GM19035 (cell line): ENCODE measurements at regions not wholly inside any gene's neighbourhood (a gene's known extent, or its start where the extent isn't known, plus 50 kb on each side); places are given as distances from the start of the nearest gene placed in this dataset.

Experiments used
- ATAC-seq: cut with Tn5 transposase; IDR thresholded peaks from one replicate; pipeline ENCODE4 v1.9.1; 2021; ENCODE audit not compliant: unreplicated experiment

DNA sequence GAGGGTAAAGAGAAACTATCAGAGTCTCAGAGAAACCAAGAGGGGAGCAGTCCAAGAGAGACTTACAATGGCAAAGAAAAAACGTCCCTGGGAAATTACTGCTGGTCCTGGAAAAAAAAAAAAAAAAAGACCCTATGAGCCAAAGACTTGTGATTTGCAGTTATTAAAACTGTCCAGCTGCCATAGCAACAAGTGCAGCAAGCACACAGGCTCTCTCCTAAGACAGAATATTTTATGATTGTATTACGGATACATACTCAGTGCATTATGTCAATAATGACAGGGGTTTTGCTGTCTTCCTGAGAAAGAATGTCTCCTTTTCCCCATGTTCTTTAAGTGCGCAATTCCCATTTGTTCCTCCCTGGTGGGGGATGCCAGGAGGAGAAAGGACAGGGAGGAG, 178.5 kb downstream of the GPAM start:
- no peak for ATAC-seq

- ATAC-seq, result no peak
Measured at GRCh38 chr10:112006407-112006806, 177.2 kb downstream of the GPAM start.

GRCh38 chr10:112006831-112007230, 176.7 kb downstream of the GPAM start:
- no peak for ATAC-seq

DNA sequence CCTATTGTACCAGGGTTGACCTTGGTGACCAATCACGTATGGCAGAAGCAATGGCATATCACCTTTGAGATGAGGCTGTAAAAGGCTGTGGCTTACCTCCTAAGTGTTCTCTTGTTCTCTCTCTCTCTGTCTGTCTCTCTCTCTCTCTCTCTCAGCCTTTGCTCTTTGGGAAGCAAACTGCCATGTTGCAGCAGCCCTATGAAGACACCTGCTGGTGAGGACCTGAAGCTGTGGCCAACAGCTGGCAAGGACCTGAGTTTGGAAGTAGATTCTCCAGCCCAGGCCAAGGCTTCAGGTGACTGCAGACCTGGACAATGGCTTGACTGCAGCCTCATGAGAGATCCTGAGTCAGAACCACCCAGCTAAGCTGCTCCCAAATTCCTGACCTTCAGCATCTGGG, 161.4 kb downstream of the GPAM start:
- ATAC-seq, result no peak

DNA sequence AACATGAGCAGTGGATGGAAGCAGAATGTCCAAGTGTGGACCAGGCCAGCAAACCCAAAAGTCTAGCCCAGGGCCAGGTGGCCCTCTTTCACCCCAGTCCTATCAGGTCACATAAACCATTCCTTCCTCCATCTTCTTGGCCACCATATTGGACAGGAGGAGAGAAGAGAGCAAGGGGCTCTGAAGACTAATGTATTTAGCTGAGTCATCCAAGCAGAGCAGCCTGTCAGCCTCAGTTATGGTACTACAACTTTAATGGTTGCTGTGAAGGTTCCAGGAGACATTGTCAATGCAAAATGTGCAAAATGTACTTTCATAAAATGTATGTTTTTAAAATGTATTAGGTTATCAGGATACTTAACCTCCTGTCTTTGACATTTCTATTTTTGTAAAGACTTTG, 159.5 kb downstream of the GPAM start:
- no peak for ATAC-seq

DNA sequence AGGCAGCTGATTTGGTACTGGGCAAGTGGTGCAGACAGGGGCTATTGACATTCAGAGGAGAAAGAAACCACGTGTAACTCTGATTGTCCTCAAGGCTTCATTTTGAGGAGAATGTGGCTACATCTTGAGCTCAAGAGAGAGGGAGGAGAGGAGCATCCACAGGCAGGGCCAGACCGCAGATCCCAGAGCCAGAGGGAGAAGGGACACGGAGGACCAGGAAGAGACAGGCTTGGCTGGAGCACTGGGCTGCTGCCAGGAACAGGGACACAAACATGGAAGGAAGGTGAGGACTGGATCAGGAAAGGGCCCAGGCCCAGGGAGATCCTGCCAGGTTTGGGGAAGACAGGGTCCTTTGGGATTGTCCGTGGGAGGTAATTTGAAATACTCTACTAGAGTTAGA, 158.3 kb downstream of the GPAM start:
- no peak for ATAC-seq

- ATAC-seq, result no peak
Measured at GRCh38 chr10:112026438-112026837, 157.1 kb downstream of the GPAM start.

GRCh38 chr10:112027731-112028280, 155.8 kb downstream of the GPAM start:
- no peak for ATAC-seq

- no peak for ATAC-seq
Measured at GRCh38 chr10:112030431-112030830, 153.1 kb downstream of the GPAM start.

DNA sequence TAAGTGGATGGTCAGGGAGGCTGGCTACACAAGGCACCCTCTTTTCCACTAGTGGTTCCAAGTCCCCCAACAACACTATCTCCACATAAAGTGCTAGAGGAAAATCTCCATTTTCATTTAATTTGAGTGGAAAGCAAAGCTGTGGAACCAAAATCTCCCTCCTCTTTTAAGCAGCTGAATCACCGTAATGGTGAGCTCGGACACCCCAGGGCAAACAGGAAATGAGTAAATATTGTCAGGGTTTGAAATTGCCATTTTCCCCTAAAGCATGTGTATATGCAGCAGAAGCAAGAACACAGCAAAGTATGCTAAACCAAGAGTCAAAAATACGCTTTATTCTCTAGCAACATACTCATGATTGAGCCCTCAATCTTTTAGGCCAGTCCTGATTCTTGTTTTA, 143.7 kb downstream of the GPAM start:
- no peak for ATAC-seq

- no peak for ATAC-seq
Measured at GRCh38 chr10:112040696-112041095, 142.9 kb downstream of the GPAM start.

DNA sequence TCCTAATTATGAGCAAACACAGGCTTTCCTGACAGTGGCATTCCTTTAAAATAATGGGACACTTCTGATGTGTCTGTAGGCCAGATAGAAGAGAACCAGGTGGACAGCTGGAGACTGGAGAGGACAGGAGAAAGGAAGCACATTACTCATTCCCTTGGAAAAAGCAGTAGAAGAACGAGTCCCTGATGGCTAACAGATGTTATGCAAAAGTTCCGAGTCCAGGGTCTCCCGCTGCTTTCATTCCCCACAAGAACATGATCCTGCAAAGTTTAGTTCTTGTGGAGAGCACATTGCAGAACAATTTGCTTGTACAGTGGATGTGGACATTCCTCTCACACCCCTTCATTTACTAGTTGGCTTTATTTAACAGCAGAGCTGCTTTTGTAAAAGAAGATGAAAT, 137.6 kb downstream of the GPAM start:
- no peak for ATAC-seq

DNA sequence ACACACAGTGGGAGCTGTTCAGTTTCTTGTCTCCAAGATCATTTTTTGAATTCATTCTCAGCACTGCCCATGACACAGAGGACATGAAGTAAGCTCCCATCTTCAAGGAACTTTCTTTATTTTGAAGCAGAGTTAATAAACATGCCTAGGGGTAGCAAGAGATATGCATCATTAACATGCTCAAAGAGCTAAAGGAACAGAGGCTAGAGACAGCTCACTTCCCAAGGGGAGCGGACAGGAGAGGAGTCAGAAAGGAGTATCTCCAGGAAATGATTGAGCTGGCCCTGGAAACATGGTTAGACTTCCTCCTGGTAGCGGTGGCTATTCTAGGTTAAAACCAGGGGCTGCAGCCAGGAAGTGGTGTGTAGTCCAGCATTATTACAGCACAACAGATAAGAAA, 135.9 kb downstream of the GPAM start:
- ATAC-seq, result no peak

- no peak for ATAC-seq
Measured at GRCh38 chr10:112052166-112052565, 131.4 kb downstream of the GPAM start.

DNA sequence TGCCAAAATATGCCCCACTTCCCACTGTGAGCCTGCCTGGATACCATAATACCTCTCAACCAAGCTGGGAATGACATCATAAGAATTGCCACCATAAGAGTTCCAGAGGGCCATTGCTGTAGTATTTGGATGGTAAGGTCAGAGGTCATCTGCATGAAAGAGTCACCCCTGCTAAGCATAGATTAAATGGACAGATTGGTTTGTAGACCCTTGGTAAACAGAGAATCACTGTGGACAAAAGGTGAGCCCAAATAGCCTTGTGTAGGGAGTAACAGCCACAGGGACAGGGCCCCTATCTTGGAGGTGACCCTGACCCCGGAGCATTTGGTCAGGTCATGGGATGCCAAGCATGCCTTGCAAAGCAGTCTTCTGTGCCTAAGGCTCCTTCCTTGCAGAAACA, 129.7 kb downstream of the GPAM start:
- ATAC-seq, result no peak

DNA sequence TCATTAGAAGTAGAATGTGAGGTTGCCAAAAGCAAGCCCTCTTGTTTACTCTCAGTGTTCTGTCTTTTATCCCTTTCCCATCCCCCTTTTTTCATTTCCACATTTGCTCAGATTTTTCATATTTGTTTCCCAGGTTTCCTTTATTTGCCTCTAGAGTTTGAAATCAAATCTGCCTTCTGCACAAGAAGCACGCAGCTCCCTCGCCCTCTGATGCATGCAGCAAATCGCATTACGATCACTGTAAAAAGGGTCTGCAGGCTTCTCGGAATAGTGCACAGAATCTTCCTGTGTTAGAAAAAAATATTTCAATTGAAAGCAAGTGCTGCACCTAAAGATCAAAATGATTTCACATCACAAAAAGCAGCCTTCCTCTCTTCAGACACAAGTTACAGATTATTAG, 129.0 kb downstream of the GPAM start:
- no peak for ATAC-seq

GRCh38 chr10:112057072-112057471, 126.5 kb downstream of the GPAM start:
- ATAC-seq, result no peak

DNA sequence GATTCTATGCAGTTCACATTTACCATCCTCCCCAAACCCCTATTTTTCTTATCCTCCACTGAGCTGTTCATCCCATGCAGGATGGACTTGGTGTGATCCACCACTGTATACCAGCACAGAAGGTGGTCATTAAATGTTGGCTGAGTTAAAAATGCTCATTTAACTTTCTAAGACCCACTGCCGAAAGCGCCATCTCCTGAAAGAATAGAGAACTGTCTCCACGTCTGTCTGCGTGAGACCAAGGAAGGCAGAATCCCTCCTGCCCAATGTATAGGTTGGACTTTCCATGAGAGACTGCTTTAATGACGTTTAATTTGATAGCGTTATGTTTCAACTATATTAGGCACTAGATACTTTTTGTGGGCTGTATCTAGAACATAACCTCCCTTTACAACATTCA, 124.3 kb downstream of the GPAM start:
- ATAC-seq, result no peak

- no peak for ATAC-seq
Measured at GRCh38 chr10:112071596-112072133, 111.9 kb downstream of the GPAM start.

GRCh38 chr10:112078003-112078402, 105.6 kb downstream of the GPAM start:
- ATAC-seq, result no peak

GRCh38 chr10:112080231-112080630, 103.3 kb downstream of the GPAM start:
- ATAC-seq, result no peak

DNA sequence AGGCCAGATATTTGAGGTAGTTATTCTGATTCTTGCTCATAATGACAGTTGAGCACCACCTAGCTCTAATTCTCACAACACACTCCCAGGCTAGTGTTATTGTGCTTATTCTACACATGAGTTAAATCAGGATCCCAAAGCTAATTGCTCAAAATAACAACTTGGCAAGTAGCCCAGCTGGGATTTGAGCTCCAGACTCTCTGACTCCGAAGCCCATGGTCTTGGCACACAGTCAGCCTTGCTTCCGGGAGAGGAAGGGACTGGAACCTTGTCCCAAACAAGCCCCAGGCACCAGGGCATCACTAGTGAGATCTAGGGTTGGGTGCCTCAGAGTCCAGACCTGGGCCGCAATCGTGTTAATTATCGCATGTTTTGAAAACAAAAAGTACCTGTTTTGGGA, 101.4 kb downstream of the GPAM start:
- no peak for ATAC-seq

DNA sequence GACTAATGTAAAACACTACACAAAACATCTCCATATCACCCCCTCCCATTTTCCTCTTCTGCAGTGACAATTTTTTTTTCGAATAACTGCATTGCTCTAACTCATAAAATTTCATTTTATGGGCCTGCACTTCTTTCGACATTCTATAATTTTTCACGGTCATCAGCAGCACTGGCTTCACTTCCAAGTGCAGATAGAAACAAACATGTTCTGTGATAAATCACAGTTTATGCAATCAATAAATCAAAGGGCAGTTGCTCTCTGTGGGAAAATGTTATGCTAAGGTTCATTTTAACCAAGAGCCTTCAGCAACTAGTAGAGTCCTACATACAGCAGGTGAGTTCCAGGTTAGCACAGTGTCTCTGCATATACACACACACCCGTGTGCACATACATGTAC, 100.1 kb downstream of the GPAM start:
- ATAC-seq, result no peak
